NCI-H2196 (cell line): ENCODE measurements at regions not wholly inside any gene's neighbourhood (a gene's known extent, or its start where the extent isn't known, plus 50 kb on each side); places are given as distances from the start of the nearest gene placed in this dataset.

Experiments used
- DNase-seq: peaks from one replicate; lab custom pipeline; 2025; ENCODE audit not compliant: unreplicated experiment; lab: John Stamatoyannopoulos, UW

DNA sequence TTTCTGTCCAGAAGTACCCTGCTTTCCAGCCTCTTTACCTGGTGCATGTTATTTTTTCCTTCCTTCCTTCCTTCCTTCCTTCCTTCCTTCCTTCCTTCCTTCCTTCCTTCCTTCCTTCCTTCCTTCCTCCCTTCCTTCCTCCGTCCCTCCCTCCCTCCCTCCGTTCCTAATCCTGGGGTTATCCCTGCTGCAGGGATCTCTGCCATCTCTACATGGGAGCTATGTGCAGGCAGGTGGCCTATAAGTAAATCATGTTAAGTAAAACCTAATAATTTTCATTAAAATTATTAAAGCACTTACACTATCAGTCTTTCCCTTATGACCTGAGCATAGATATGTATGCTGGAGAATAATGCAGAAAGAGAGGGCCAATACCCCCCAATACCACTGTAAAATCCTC, 351.9 kb downstream of the ZSWIM6 start:
- DNase-seq, result no peak

GRCh38 chr5:61686491-61687257, 354.6 kb downstream of the ZSWIM6 start:
- DNase-seq, result no peak

DNA sequence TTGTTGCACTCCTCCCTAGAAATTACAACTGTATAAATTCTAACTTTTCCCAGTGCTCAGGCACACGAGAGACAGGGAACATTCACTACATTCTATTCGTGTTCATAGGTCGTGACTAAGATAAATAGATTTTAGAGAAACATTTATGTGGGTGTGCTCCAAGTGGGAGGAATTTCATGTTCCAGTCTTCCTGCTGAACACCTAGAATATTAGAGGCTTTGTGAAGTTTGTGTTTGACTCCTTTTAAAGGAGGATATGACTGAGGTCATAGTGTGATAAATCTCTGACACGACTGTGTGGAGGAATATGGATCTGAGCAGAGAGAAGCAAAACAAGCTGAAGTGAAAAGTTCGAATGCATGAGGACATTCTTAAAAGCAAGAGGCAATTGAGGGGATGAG, 355.3 kb downstream of the ZSWIM6 start:
- DNase-seq, result no peak

DNA sequence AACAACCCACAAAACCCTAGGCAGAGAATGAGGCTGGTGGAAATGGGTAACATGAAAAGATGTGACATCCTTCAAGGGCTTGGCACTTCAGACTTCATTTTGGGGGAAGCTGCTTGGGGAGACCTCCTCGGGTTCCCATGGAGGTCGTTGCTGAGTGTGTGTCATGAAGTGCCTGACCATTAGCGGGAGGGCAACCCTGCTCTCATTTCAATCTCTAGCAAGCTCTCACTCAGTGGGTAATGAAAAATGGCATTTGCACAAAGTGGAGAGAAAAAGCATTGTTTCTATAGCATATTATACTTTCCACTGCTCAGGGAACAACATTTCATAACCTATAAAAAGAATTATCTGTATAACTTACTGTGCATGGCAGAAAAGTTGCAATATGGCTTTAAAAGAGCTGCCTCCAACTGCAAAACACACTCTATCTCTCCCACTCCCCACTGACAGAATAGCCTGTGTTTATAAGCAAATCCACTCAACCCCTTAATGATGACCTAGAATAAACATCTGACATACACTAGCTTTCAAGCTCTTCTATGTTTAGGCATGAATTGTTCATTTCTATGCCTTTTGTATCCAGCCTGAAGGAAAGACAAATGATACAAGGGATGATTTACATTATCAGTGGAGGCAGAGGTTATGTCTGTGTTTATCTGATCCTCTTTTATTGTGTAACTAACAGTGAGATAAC, 357.2 kb downstream of the ZSWIM6 start:
- DNase-seq, result no peak

DNA sequence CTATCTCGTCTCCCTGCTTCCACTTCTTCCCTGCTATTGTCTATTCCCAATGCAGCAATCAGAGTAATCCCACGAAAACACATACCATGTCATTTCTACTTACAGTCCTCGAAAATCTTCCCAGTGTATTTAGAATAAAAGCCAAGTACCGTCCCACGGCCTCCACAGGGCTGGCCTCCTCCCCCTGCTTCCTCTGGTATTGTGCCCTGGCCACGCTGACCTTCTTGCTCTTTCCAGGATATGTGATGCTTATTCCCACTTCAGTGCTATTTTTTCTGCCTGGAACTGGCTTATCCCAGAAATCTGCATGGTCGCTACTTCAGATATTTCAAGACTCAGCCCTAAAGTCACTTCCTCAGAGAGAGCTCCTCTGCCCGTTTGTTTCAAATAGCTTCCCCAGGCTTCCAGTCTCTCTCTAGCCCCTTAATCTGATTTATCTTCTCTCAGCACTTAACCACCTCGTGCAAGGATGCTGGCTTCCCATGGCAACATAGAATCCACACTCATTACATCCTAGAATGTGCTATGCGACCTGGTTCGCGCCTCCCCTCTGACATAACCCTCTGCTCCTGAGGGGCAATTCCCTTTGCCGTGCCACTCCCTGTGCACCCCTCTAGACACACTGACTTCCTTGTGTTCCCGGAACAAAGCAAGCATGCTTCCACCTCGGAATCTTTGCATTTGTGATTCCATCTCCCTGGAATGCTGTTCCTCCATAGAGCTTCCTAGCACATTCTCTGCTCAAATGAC, 365.9 kb downstream of the ZSWIM6 start:
- DNase-seq, result no peak

GRCh38 chr5:61701877-61702602, 370.0 kb downstream of the ZSWIM6 start:
- no peak for DNase-seq

GRCh38 chr5:61702784-61703183, 370.7 kb downstream of the ZSWIM6 start:
- no peak for DNase-seq

DNA sequence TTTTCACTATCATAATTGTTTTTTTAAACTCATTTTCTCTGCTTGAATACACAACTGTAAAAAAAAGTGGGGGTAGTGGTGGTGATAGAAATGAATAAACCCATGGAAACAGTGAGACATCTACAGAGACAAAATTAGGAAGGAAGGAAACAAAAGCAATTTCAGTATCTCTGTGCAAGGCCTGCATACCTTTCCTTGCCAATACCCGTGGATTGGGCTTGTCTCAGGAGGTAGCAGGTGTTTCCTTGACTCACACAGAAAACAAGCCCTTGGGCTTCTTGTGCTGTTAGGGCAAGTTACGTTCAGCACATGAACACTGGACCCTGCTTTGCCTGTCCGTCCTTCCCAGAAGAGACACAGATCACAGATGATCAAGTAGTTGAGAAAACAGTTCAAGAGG, 372.2 kb downstream of the ZSWIM6 start:
- no peak for DNase-seq

DNA sequence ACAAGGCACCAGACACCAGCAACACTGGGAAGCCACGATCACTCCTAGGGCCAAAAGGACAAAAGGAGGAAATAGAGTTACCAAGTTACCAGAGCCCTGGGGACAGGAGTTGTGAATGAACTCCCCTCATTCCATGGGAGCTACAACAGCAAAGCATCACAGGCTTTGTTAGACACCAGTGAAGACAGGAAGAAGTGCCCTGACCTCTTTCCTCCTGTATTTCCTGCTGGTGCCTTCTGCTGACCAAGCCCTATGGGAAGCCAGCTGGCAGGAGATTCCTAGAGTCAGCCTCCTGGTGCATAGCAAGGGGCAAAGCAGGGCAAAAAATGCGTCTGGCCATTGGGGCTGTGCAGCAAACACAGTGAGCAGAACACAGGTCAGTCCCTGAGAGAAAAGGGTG, 374.7 kb downstream of the ZSWIM6 start:
- DNase-seq, result no peak

GRCh38 chr5:61719124-61719523, 387.1 kb downstream of the ZSWIM6 start:
- no peak for DNase-seq

GRCh38 chr5:61720829-61721228, 388.8 kb downstream of the ZSWIM6 start:
- DNase-seq, result no peak

- no peak for DNase-seq
Measured at GRCh38 chr5:61724102-61724501, 392.0 kb downstream of the ZSWIM6 start.

DNA sequence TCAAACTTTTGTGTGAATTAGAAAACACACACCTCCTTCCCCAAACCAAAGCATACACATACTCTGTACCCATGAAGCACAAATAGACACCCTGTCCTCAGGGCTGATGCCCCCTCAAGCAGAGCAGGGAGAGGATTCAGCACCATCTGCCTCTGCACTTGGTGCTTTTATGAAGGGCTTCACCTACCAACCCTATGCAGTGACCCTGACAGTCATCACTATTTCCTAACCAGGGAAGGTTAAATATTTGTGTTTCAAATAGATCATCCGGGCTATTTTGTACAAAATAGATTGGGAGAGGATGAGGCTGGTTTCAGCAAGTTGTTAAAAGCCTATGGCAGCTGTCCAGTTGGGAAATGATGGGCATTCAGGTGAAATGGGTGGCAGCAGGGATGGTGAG, 396.2 kb downstream of the ZSWIM6 start:
- no peak for DNase-seq

- no peak for DNase-seq
Measured at GRCh38 chr5:61730866-61731265, 398.8 kb downstream of the ZSWIM6 start.

DNA sequence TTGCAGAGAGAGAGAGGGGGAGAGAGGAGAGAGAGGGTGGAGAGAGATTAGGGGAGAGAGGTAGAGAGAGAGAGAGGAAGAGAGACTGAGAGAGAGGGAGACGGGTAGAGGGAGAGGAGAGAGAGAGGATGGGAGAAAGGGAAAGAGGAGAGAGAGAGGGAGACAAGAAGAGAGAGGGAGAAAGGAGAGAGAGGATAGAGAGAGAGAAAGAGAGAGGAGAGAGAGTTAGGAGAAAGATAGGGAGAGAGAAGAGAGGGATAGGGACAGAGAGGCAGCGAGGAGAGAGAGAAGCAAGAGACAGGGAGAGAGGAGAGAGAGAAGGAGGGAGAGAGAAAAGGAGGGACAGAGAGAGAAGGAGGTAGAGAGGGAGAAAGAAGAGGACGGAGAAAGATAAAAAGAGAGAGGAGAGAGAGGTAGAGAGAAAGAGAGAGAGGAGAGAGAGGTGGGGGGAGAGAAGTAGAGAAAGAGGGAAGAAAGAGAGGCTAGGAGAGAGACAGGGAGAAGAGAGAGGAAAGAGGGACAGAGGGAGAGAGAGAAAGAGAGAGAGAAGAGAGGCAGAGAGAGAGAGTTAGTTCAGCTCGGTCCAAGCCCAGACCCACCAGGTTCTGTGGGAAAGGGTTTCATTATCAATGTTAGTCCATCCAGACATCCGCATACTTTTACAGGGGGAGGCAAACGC, 399.3 kb downstream of the ZSWIM6 start:
- no peak for DNase-seq

DNA sequence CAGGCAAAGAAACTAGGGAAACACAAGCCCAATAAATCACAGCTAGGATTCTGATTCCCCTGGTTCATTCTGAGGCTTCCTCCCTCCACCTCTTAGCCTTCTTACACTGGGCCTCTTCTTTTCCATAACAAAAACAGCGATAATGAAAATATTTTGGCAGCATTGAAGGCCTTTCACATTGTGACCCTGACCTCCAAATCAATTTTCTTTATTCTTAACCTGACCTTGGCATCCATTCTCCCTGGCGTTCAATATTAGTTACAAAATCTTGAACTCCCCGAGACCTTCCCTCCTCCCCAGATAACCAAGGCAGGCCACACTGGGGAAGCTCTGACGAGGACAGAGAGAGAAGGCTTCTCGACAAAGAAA, 399.9 kb downstream of the ZSWIM6 start:
- no peak for DNase-seq

- DNase-seq, result no peak
Measured at GRCh38 chr5:61732369-61732768, 400.3 kb downstream of the ZSWIM6 start.

DNA sequence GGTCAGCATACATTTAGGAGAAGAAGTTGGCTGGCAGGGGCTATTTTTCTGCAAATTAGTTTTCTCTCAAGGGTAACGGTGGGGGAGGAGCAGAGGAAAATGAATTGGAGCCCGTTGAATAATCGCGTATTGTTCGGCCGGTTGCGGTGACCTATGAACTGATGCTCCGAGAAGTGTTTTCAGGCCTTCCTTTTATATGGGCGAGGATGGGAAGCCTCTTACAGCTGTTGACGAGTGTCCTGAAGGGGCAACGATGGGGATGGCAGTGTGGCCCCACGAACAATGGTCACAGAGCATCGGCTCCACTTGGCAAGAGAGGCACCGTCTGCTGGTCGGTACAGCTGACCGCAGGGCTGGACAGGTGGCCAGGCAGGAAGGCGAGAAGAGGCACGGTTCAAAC, 400.7 kb downstream of the ZSWIM6 start:
- DNase-seq, result no peak

- no peak for DNase-seq
Measured at GRCh38 chr5:61734001-61734400, 401.9 kb downstream of the ZSWIM6 start.

- no peak for DNase-seq
Measured at GRCh38 chr5:61734966-61735365, 402.9 kb downstream of the ZSWIM6 start.

GRCh38 chr5:61735531-61735930, 403.5 kb downstream of the ZSWIM6 start:
- DNase-seq, result no peak
